ENCODE measurements at regions not wholly inside any gene's neighbourhood (a gene's known extent, or its start where the extent isn't known, plus 50 kb on each side); places are given as distances from the start of the nearest gene placed in this dataset.

DNA sequence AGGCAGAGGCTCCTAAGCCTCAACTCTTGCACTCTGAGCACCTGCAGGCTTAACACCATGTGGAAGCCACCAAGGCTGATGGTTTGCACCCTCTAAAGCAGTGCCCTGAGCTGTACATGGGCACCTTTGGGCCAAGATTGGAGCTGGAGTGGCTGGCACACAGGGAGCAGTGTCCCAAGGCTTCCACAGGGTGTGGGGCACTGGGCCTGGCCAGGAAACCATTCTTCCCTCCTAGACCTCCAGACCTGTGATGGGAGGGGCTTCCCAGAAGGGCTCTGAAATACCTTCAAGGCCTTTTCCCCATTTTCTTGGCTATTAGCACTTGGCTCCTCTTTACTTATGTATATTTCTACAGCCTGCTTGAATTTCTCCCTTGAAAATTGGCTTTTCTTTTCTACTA, 67.9 kb upstream of the PPM1J start:
- no peak for DNase-seq

DNA sequence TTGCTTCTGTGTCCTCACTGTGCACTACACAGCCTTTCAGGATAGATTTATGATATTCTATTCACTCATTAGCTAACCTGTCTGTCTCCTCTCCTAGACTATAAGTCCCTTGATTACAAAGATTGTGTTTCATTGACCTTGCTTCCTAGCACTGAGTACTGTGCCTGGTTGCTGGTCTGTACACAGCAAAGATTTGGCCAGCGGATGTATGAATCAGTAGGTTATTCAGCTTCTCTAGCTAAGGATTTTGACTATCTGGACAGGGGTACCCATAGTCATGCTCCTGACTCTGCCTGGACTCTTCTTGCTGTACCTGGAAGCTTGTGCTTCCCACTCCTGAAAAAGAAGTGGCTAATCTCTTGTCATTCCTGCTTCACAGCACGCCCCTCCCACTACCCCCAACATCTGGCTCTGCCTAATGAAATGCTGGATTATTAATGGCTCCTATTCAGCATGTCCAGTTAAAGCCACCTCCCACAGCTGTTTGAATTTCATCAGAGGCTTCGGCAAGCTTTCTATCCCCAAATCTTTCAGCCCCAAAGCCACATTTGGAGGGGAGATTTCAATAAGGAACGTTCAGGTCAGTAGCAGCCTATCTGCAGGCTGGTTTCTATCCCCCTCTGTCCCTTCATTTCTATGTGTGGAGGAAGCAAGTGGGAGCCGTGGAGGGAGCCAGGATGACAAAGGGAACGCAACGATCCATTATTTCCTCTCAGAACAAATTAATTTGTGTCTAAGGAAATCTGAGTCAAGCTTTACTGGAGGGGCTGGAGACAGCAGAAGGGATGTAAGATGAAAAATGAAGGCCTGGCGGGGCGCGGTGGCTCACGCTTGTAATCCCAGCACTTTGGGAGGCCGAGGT, 64.8 kb upstream of the PPM1J start:
- DNase-seq, result no peak

DNA sequence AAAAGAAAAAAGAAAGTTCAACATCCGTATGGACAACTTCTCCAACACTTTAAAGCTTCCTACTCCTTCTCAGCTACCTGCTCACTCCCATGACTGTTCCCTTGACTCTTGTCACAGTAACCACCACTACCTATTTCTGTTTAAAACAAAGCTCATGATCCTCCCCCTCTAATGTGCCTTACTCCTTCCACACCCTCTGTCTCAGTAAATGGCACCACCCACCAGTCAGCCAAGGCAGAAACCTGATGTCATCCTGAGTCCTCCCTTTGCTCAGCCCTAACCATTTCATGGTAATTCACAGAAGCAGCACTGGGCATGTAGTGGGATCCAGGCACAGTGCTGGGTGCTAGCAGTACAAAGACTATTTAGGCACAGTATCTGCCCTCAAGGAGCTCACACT, 63.0 kb upstream of the PPM1J start:
- no peak for DNase-seq

DNA sequence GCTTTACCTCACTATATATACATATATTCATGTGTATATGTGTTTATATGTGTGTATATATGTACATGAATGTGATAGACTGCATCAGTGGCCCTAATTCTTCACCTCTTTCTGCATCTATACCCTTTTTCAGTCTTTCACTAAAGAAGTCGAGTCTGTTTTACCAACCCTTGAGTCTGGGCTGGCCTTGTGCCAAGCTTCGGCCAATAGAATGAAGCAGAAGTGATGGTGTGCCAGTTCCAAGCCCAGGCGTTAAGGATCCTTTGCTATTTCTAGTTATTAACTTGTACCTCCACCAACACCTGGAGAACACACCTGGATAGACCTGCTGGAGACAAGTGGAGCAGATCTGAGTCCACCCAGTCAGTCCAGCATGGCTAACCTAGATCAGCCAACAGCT, 61.6 kb upstream of the PPM1J start:
- no peak for DNase-seq

DNA sequence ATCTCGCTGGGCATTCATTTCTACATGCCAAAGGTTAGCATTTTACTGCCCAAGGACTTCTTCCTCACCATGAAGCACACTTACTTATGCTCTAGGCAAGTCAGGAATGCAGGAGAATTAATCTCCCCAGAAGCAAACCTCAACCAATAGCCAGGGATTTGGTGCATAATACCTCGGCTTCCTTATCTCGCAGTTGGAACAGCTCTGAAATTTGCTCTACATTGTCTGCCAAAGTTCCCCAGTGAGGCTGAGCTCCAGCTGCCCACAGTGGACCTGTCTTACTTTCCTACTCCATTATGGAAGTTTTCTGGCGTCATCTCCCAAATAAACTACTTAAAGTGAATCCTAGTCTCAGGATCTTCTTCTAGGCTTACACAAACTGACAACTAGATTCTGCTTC, 57.6 kb upstream of the PPM1J start:
- DNase-seq, result no peak

DNA sequence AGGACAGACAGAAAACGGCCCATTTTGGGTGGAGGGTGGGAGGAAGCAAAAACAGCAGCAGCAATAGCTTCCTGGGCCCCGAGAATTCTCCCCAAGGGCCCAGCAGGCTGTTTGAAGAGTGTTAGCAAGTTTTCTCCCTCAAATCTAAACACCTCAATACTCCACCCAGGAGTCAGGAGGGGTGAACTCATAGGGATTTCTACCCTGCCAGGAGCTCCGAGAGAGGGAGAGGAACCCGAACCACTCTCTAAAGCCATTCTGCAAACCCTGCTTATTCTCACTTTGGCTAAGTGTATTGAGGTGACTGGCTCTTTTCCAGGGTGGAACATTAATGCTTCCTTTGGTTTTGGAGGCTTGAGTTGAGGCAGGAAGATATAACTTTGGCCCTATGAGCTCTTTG, 55.6 kb upstream of the PPM1J start:
- no peak for DNase-seq

DNA sequence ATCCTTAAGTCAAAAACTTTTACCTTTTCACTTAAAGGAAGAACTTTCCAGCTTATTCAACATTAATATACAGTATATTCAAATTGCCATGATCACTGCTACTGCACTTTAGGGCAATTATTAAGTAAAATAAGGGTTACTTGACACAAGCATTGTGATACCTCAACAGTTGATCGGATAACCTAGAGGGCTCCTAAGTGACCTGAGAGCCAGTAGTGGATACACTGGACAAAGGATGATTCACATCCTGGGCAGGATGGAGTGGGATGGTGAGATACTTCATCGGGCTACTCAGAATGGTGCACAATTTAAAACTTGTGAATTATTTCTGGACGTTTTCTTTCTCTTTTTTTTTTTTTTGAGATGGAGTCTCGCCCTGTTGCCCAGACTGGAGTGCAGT, 54.5 kb upstream of the PPM1J start:
- no peak for DNase-seq

DNA sequence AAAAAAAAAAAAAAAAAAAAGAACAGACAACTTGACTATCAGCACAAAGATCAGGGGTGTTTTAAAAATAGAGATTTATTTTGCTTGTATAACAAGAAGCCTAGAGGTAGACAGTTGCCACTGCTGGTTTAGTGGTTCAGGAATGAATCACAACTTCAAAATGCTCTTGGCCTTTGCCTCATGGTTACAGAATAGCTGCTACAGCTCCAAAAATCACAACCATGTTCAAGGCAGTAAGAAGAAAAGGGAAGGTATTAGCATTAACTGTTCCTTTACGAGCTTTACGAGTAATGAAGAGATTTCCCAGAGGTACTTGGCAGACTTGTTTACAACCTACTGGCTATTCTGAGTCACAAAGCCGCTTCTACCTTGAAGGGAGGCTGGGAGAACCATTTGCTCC, 52.5 kb upstream of the PPM1J start:
- DNase-seq, result no peak

All from NCI-H2081 (cell line).